GM21447 (cell line): ENCODE measurements at regions not wholly inside any gene's neighbourhood (a gene's known extent, or its start where the extent isn't known, plus 50 kb on each side); places are given as distances from the start of the nearest gene placed in this dataset.

Experiments
- ATAC-seq: cut with Tn5 transposase; IDR thresholded peaks from one replicate; pipeline ENCODE4 v1.9.1; 2021; ENCODE audit not compliant: unreplicated experiment

GRCh38 chr12:124633365-124634362 lies 66.3 kb upstream of the NCOR2 start:
- no peak for ATAC-seq

- no peak for ATAC-seq
These were observed 65.1 kb upstream of the NCOR2 start for GRCh38 chr12:124632519-124632984.

GRCh38 chr12:124631681-124632256 lies 64.4 kb upstream of the NCOR2 start:
- no peak for ATAC-seq

GRCh38 chr12:124630791-124631313 lies 63.4 kb upstream of the NCOR2 start:
- no peak for ATAC-seq

- ATAC-seq: no peak
These were observed 62.5 kb upstream of the NCOR2 start for GRCh38 chr12:124629789-124630480.

GRCh38 chr12:124629117-124629516 lies 61.7 kb upstream of the NCOR2 start:
- no peak for ATAC-seq

GRCh38 chr12:124627956-124628355 lies 60.5 kb upstream of the NCOR2 start:
- no peak for ATAC-seq

- no peak for ATAC-seq
These were observed 59.6 kb upstream of the NCOR2 start for GRCh38 chr12:124626971-124627411.

GRCh38 chr12:124625867-124626675 lies 58.7 kb upstream of the NCOR2 start:
- ATAC-seq: no peak

GRCh38 chr12:124624823-124625222 lies 57.4 kb upstream of the NCOR2 start:
- ATAC-seq: no peak

- no peak for ATAC-seq
These were observed 56.1 kb upstream of the NCOR2 start for GRCh38 chr12:124623344-124624035.

- ATAC-seq: no peak
These were observed 55.4 kb upstream of the NCOR2 start for GRCh38 chr12:124622764-124623163.

- ATAC-seq: no peak
These were observed 54.9 kb upstream of the NCOR2 start for GRCh38 chr12:124622331-124622730.

- no peak for ATAC-seq
These were observed 53.9 kb upstream of the NCOR2 start for GRCh38 chr12:124621296-124621660.

- ATAC-seq: no peak
These were observed 53.3 kb upstream of the NCOR2 start for GRCh38 chr12:124620606-124621295.

- no peak for ATAC-seq
These were observed 51.0 kb upstream of the NCOR2 start for GRCh38 chr12:124618291-124618902.

GRCh38 chr12:124617615-124618014 lies 50.2 kb upstream of the NCOR2 start:
- ATAC-seq: no peak
